Lower leg skin (tissue), 3 donors: ENCODE measurements at regions not wholly inside any gene's neighbourhood (a gene's known extent, or its start where the extent isn't known, plus 50 kb on each side); places are given as distances from the start of the nearest gene placed in this dataset.

ENCODE experiments used
- POLR2A ChIP-seq, 2 donors: fragments of 450-650 bp; IDR thresholded peaks; one replicate each; pipeline ENCODE4 v1.6.1; 2016 to 2017; ENCODE audit warnings: antibody characterized with exemption in 2 of 2, mild to moderate bottlenecking in 1 of 2, moderate library complexity in 1 of 2
- TF ChIP-seq, protein P1 (sequence below), 3 donors: fragments of 450-650 bp; IDR thresholded peaks; one replicate each; pipeline ENCODE4 v1.5.1; 2016; ENCODE audit warnings: antibody characterized with exemption in 3 of 3, mild to moderate bottlenecking in 3 of 3, moderate library complexity in 2 of 3

DNA sequence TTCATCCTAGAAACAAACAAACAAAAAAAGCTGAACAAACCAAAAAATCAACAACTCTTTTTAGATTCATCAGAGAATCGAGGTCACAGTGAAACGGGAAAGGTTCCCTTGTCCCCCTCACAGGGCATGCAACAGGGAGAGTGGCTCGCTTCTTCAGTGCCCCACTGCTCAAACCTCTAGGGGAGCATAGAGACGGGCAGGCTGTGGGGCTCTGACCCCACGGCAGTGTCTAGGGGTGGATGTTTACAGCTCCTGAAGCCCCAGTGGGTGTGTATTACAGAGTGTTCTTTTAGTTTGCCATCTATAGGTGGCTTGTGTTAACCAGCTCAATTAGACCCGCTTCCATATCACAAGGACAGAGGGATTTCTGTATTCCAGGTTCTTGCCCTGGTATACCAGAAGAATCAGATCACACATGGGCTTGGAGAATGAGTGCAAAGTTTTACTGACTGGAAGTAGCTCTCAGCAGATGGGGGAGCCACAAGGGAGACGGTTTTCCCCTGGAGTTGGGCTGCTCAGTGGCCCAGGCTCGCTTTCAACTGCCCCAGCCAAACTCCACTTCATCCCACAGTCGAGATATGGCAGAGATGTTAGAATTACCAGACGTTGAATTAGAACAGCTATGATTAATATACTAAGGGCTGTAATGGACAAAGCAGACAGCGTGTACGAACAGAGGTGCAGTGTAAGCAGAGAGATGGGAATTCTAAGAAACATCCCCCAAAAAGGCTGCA, 192.6 kb upstream of the CST7 start:
- TF ChIP-seq, protein P1, sequence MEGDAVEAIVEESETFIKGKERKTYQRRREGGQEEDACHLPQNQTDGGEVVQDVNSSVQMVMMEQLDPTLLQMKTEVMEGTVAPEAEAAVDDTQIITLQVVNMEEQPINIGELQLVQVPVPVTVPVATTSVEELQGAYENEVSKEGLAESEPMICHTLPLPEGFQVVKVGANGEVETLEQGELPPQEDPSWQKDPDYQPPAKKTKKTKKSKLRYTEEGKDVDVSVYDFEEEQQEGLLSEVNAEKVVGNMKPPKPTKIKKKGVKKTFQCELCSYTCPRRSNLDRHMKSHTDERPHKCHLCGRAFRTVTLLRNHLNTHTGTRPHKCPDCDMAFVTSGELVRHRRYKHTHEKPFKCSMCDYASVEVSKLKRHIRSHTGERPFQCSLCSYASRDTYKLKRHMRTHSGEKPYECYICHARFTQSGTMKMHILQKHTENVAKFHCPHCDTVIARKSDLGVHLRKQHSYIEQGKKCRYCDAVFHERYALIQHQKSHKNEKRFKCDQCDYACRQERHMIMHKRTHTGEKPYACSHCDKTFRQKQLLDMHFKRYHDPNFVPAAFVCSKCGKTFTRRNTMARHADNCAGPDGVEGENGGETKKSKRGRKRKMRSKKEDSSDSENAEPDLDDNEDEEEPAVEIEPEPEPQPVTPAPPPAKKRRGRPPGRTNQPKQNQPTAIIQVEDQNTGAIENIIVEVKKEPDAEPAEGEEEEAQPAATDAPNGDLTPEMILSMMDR (IDR thresholded peaks at IDR 0.05) = no peak
- no peak for TF ChIP-seq POLR2A (IDR thresholded peaks at IDR 0.05)
